Breast epithelium (tissue), 4 donors: ENCODE measurements at regions not wholly inside any gene's neighbourhood (a gene's known extent, or its start where the extent isn't known, plus 50 kb on each side); places are given as distances from the start of the nearest gene placed in this dataset.

Experiments
- DNase-seq, 2 donors: peaks; one replicate each; pipeline ENCODE4 v3.0.0-alpha.2; 2019; ENCODE audit warnings: low spot score in 2 of 2
- H3K27ac ChIP-seq, 2 donors: fragments of 200-600 bp; sonication (generic) in 1 of 2; one replicate each; pipeline ENCODE4 v1.5.1; 2016 to 2019; ENCODE audit warnings: mild to moderate bottlenecking in 1 of 2
- H3K27me3 ChIP-seq, 2 donors: fragments of 200-600 bp; sonication (generic) in 1 of 2; one replicate each; pipeline versions ENCODE4 v1.5.1 to v1.6.0; 2017 to 2019; ENCODE audit warnings: control low read depth in 1 of 2, mild to moderate bottlenecking in 1 of 2
- H3K36me3 ChIP-seq: fragments of 200-600 bp; one replicate; pipeline ENCODE4 v1.5.1; 2019
- H3K4me1 ChIP-seq, 2 donors: fragments of 200-600 bp; sonication (generic); one replicate each; pipeline ENCODE4 v1.5.1; 2016 to 2019; ENCODE audit warnings: control low read depth in 1 of 2
- H3K4me3 ChIP-seq, 3 donors: fragments of 200-600 bp; sonication (generic); 1 replicate in 2 of 3; 2 replicates in 1 of 3; pipeline ENCODE4 v1.5.1; 2016 to 2019; ENCODE audit warnings: mild to moderate bottlenecking in 3 of 3, moderate library complexity in 2 of 3
- H3K9me3 ChIP-seq, 2 donors: fragments of 200-600 bp; sonication (generic) in 1 of 2; one replicate each; pipeline ENCODE4 v1.5.1; 2016 to 2019; ENCODE audit warnings: control low read depth in 1 of 2
- POLR2A ChIP-seq: fragments of 450-650 bp; IDR thresholded peaks from one replicate; pipeline ENCODE4 v1.6.1; 2016; ENCODE audit warnings: antibody characterized with exemption, mild to moderate bottlenecking, moderate library complexity
- POLR2AphosphoS5 ChIP-seq, 3 donors: sonication (generic); formaldehyde crosslinking; IDR thresholded peaks; one replicate each; pipeline ENCODE4 v1.6.1; 2017; ENCODE audit warnings: antibody characterized with exemption in 3 of 3
- intact Hi-C: fragments of 100-400 bp; cut with DNase I; formaldehyde crosslinking; loops from one replicate; pipeline ENCODE4 v1.15.1; 2023; ENCODE audit warnings: low total_unique reads
- TF ChIP-seq, protein P1 (sequence below), 3 donors: fragments of 450-650 bp; IDR thresholded peaks; one replicate each; pipeline ENCODE4 v1.5.1; 2016 to 2017; ENCODE audit warnings: antibody characterized with exemption in 3 of 3, mild to moderate bottlenecking in 3 of 3, moderate library complexity in 3 of 3

DNA sequence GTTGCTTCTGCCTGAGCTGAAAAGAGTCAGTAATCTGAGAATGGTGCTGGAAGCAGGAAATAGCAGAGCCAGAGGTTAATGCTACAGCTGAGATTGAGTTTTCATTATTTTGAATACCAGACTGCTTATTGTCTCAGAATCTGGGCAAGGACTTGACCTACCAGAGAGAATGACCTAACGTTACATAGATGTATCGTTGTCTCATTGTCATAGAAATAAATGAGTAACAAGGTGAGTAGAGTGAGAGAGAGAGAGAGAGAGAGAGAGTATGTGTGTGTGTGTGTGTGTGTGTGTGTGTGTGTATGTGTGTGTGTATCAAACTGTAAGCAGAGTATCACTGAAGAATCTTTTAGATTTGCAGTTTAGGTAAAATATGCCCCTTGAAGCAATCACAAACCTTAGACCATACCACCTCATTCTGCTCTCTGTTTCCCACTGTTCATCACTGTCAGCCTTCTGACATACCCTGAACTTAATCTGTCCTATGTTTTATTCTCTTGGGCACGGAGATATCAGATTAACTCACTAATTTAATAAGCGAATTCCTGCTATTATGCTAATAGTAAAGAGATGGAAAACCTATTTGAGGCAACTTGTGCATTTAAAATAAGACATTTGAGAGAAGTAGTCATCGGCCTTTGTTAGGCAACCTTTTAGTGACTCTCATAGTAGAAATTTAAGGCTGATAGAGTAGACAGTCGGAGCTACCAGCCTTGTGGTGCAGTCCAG, 87.8 kb downstream of the CYB561 start:
- H3K27ac ChIP-seq, result peak overlapping the region in 1 of 2 donors; percentile 46
- intact Hi-C loops, result loop anchor here (10.0 kb wide), 1 partner anchor 1913 kb away; no protein-coding TSS in a partner anchor

DNA sequence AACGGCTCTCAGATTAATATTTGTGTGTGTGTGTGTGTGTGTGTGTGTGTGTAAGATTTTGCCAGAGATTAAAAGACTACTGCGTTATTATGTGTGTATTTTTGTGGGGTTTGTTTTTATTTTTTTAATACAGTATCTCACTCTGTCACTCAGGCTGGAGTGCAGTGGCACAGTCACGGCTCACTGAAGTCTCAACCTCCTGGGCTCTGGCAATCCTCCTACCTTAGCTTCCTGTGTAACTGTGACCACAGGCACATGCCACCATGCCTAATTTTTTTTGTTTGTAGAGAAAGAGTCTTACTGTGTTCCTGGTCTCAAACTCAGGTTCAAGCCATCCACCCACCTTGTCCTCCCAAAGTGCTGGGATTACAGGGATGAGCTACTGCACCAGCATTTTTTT, 87.2 kb downstream of the CYB561 start:
- TF ChIP-seq POLR2A, result no peak
- TF ChIP-seq, protein P1, sequence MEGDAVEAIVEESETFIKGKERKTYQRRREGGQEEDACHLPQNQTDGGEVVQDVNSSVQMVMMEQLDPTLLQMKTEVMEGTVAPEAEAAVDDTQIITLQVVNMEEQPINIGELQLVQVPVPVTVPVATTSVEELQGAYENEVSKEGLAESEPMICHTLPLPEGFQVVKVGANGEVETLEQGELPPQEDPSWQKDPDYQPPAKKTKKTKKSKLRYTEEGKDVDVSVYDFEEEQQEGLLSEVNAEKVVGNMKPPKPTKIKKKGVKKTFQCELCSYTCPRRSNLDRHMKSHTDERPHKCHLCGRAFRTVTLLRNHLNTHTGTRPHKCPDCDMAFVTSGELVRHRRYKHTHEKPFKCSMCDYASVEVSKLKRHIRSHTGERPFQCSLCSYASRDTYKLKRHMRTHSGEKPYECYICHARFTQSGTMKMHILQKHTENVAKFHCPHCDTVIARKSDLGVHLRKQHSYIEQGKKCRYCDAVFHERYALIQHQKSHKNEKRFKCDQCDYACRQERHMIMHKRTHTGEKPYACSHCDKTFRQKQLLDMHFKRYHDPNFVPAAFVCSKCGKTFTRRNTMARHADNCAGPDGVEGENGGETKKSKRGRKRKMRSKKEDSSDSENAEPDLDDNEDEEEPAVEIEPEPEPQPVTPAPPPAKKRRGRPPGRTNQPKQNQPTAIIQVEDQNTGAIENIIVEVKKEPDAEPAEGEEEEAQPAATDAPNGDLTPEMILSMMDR (IDR thresholded peaks at IDR 0.05), result no peak
- no peak overlapping the region for H3K4me3 ChIP-seq
- H3K27ac ChIP-seq, result no peak overlapping the region
- H3K4me1 ChIP-seq, result no peaks in the 10 kb centered on the region
- no peaks in the 10 kb centered on the region for H3K9me3 ChIP-seq
- DNase-seq, result no peak
- intact Hi-C loops, result loop anchor here (10.0 kb wide), 1 partner anchor 1914 kb away; no protein-coding TSS in a partner anchor
- no peaks in the 10 kb centered on the region for H3K27me3 ChIP-seq
- H3K36me3 ChIP-seq, result no peaks in the 10 kb centered on the region

More for the DNA sequence above, 87.8 kb downstream of the CYB561 start:
- no peaks in the 10 kb centered on the region for H3K36me3 ChIP-seq
- H3K27me3 ChIP-seq, result no peaks in the 10 kb centered on the region
- no peak for TF ChIP-seq POLR2A
- TF ChIP-seq, protein P1 (IDR thresholded peaks at IDR 0.05), result no peak
- TF ChIP-seq POLR2AphosphoS5 (IDR thresholded peaks at IDR 0.05), result no peak
- no peak for DNase-seq
- H3K4me1 ChIP-seq, result no peaks in the 10 kb centered on the region
- no peaks in the 10 kb centered on the region for H3K9me3 ChIP-seq
- H3K4me3 ChIP-seq, result no peak overlapping the region

DNA sequence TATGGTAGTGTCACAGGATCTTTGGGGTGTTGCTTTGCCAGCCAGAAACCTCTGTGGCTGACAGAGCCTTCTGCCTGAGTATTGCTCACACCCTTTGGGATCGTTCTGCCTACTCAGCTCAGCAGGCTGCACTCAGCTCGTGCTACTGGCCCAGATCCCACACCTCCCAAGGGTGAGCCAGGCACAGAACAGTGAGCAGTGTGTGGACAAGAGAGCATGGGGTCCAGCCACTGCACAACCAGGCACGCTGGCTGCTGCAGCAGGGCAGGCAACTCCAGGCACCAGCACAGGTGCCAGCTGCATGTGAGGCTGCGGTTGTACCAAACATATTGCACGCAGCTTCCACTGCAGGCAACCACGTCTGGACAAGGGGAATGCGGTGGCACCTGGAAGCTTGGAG, 84.9 kb downstream of the CYB561 start:
- no peaks in the 10 kb centered on the region for H3K9me3 ChIP-seq
- no peak for DNase-seq
- no peaks in the 10 kb centered on the region for H3K36me3 ChIP-seq
- TF ChIP-seq POLR2AphosphoS5 (IDR thresholded peaks at IDR 0.05), result no peak
- TF ChIP-seq, protein P1 (IDR thresholded peaks at IDR 0.05), result no peak
- no peak for TF ChIP-seq POLR2A
- H3K27ac ChIP-seq, result no peak overlapping the region
- no peaks in the 10 kb centered on the region for H3K4me1 ChIP-seq
- no peak overlapping the region for H3K4me3 ChIP-seq
- intact Hi-C loops, result no loop called here
- no peaks in the 10 kb centered on the region for H3K27me3 ChIP-seq

DNA sequence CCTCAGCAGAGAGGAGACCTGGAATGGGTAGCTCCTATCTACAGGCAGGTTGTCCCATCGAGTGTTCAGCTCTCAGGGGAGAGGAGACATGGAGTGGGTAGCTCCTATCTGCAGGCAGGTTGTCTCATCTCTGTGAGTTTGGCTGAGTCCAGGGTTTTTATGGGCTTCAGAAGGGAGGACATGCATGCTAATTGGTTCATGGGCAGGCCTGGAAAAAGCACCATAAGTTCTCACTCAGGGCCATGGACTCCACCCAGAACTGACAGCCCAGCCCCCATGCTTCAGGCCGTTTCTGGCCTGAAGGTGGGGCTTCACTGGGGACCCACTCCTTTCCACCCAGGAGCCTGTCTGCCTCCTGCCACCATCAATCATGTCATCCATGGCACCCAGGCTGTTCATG, 84.0 kb downstream of the CYB561 start:
- no peak overlapping the region for H3K27ac ChIP-seq
- intact Hi-C loops, result no loop called here
- H3K9me3 ChIP-seq, result no peaks in the 10 kb centered on the region
- no peak overlapping the region for H3K4me3 ChIP-seq
- H3K27me3 ChIP-seq, result no peaks in the 10 kb centered on the region
- no peaks in the 10 kb centered on the region for H3K4me1 ChIP-seq
- no peaks in the 10 kb centered on the region for H3K36me3 ChIP-seq
- TF ChIP-seq POLR2A (no peak), POLR2AphosphoS5 (IDR thresholded peaks at IDR 0.05) (no peak)
- TF ChIP-seq, protein P1 (IDR thresholded peaks at IDR 0.05), result no peak
- no peak for DNase-seq

DNA sequence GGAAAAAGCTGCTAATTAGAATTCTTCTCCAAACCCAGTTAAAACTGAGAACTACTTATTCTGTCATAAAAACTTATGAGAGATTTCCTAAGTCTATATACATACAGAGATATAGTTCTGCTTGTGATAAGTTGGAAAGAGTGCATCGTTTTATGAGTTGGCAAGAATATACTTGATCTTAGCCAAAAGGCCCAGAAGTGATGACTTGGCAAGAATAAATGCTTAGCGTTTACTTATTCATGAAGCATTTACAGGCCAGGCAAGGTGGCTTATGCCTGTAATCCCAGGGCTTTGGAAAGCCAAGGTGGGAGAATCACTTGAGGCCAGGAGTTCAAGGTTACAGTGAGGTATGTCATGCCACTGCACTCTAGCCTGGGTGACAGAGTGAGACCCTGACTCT, 81.7 kb downstream of the CYB561 start:
- Histone ChIP-seq H3K4me3 (no peak overlapping the region), H3K4me1 (no peaks in the 10 kb centered on the region), H3K27me3 (no peaks in the 10 kb centered on the region), H3K27ac (no peak overlapping the region), H3K9me3 (no peaks in the 10 kb centered on the region), H3K36me3 (no peaks in the 10 kb centered on the region)
- intact Hi-C loops, result no loop called here
- TF ChIP-seq POLR2A (no peak), POLR2AphosphoS5 (IDR thresholded peaks at IDR 0.05) (no peak)
- TF ChIP-seq, protein P1 (IDR thresholded peaks at IDR 0.05), result no peak
- DNase-seq, result no peak
